ENCODE measurements at regions not wholly inside any gene's neighbourhood (a gene's known extent, or its start where the extent isn't known, plus 50 kb on each side); places are given as distances from the start of the nearest gene placed in this dataset.
"Not testable (repeated sequence)": the region's sequence is repeated elsewhere in the genome, so short reads cannot be mapped to it uniquely, and the experiment has no call there.

GRCh38 chr12:67716817-67717216 is 68.3 kb downstream of the DYRK2 start:
- FAIRE-seq = peak; percentile 66

- FAIRE-seq = not testable (repeated sequence)
Measured at GRCh38 chr12:67719303-67719702, 70.8 kb downstream of the DYRK2 start.

GRCh38 chr12:67720351-67720856 is 71.9 kb downstream of the DYRK2 start:
- no peak for FAIRE-seq

- FAIRE-seq = no peak
Measured at GRCh38 chr12:67721248-67721647, 72.7 kb downstream of the DYRK2 start.

- FAIRE-seq = no peak
Measured at GRCh38 chr12:67722296-67722695, 73.8 kb downstream of the DYRK2 start.

- no peak for FAIRE-seq
Measured at GRCh38 chr12:67726868-67727267, 78.3 kb downstream of the DYRK2 start.

- FAIRE-seq = no peak
Measured at GRCh38 chr12:67727702-67728666, 79.4 kb downstream of the DYRK2 start.

- FAIRE-seq = no peak
Measured at GRCh38 chr12:67732857-67733256, 84.3 kb downstream of the DYRK2 start.

- FAIRE-seq = no peak
Measured at GRCh38 chr12:67735868-67736267, 87.3 kb downstream of the DYRK2 start.

- FAIRE-seq = no peak
Measured at GRCh38 chr12:67740711-67741110, 92.2 kb downstream of the DYRK2 start.

GRCh38 chr12:67741270-67741669 is 92.7 kb downstream of the DYRK2 start:
- no peak for FAIRE-seq

GRCh38 chr12:67742461-67742860 is 93.9 kb downstream of the DYRK2 start:
- FAIRE-seq = no peak

GRCh38 chr12:67747869-67748742 is 99.6 kb downstream of the DYRK2 start:
- no peak for FAIRE-seq

GRCh38 chr12:67748743-67749040 is 100.1 kb downstream of the DYRK2 start:
- FAIRE-seq = no peak

GRCh38 chr12:67750513-67751183 is 102.1 kb downstream of the DYRK2 start:
- no peak for FAIRE-seq

GRCh38 chr12:67751381-67751928 is 102.9 kb downstream of the DYRK2 start:
- no peak for FAIRE-seq

GRCh38 chr12:67752226-67752732 is 103.7 kb downstream of the DYRK2 start:
- FAIRE-seq = no peak

GRCh38 chr12:67754933-67755697 is 106.6 kb downstream of the DYRK2 start:
- FAIRE-seq = no peak

GRCh38 chr12:67757651-67758050 is 109.1 kb downstream of the DYRK2 start:
- no peak for FAIRE-seq

- no peak for FAIRE-seq
Measured at GRCh38 chr12:67758119-67758518, 109.6 kb downstream of the DYRK2 start.

- no peak for FAIRE-seq
Measured at GRCh38 chr12:67758521-67758920, 110.0 kb downstream of the DYRK2 start.

GRCh38 chr12:67759829-67760228 is 111.3 kb downstream of the DYRK2 start:
- FAIRE-seq = no peak
